HEK293 (cell line): ENCODE measurements at regions not wholly inside any gene's neighbourhood (a gene's known extent, or its start where the extent isn't known, plus 50 kb on each side); places are given as distances from the start of the nearest gene placed in this dataset.

Experiments used
- ZNF132 ChIP-seq: fragments of 450-650 bp; formaldehyde crosslinking; IDR thresholded peaks from 2 replicates; pipeline ENCODE4 v1.5.1; 2017; ENCODE audit warnings: missing biosample characterization, missing genetic modification characterization, borderline replicate concordance
- ZNF302 ChIP-seq: fragments of 450-650 bp; formaldehyde crosslinking; IDR thresholded peaks from 2 replicates; pipeline ENCODE4 v1.5.1; 2016; ENCODE audit warnings: missing biosample characterization, missing genetic modification characterization, low read depth
- TF ChIP-seq, protein P1 (sequence below): fragments of 450-650 bp; formaldehyde crosslinking; IDR thresholded peaks from 2 replicates; pipeline ENCODE4 v1.5.1; 2016; ENCODE audit warnings: missing biosample characterization, missing genetic modification characterization

- no peak for TF ChIP-seq ZNF132 (tag by site-specific recombination)
- no peak for TF ChIP-seq ZNF302 (tag by site-specific recombination)
- TF ChIP-seq, protein P1, sequence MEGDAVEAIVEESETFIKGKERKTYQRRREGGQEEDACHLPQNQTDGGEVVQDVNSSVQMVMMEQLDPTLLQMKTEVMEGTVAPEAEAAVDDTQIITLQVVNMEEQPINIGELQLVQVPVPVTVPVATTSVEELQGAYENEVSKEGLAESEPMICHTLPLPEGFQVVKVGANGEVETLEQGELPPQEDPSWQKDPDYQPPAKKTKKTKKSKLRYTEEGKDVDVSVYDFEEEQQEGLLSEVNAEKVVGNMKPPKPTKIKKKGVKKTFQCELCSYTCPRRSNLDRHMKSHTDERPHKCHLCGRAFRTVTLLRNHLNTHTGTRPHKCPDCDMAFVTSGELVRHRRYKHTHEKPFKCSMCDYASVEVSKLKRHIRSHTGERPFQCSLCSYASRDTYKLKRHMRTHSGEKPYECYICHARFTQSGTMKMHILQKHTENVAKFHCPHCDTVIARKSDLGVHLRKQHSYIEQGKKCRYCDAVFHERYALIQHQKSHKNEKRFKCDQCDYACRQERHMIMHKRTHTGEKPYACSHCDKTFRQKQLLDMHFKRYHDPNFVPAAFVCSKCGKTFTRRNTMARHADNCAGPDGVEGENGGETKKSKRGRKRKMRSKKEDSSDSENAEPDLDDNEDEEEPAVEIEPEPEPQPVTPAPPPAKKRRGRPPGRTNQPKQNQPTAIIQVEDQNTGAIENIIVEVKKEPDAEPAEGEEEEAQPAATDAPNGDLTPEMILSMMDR: no peak
Observed at GRCh38 chr4:177119021-177119471, 190.6 kb upstream of the NEIL3 start.
